GM12878 (cell line): ENCODE measurements at regions not wholly inside any gene's neighbourhood (a gene's known extent, or its start where the extent isn't known, plus 50 kb on each side); places are given as distances from the start of the nearest gene placed in this dataset.

Experiments
- ATAC-seq: fragments of 200-7000 bp; cut with Tn5 transposase; 3 replicates; pipeline ENCODE4 v1.9.1; 2020; ENCODE audit warnings: mild to moderate bottlenecking, moderate library complexity
- BruUV-seq: library from RNA; stranded (reverse); fragments of 400-500 nt; replicated peaks from 2 replicates; lab custom pipeline; 2021; lab: Mats Ljungman, UMichigan
- CTCF ChIA-PET: fragments of 300-600 bp; sonication (Branson Sonifier 250); formaldehyde crosslinking; extraction: SDS; loops from one replicate; lab custom pipeline; 2021; ENCODE audit warnings: inconsistent platforms; lab: Yijun Ruan, JAX
- POLR2A ChIA-PET: fragments of 350-600 bp; formaldehyde crosslinking; extraction: SDS; loops from one replicate; lab custom pipeline; 2021; ENCODE audit warnings: inconsistent platforms; lab: Charles Lee
- RAD21 ChIA-PET: fragments of 300-600 bp; sonication (Branson Sonifier 250); formaldehyde crosslinking; loops from one replicate; lab custom pipeline; 2023; ENCODE audit warnings: antibody characterized with exemption; ENCODE audit not compliant: unreplicated experiment; lab: Charles Lee
- SMC1A ChIA-PET: fragments of 300-600 bp; sonication (Branson Sonifier 250); formaldehyde crosslinking; loops from one replicate; lab custom pipeline; 2023; ENCODE audit not compliant: unreplicated experiment, uncharacterized antibody; lab: Charles Lee
- DNase-seq: peaks from one replicate; pipeline ENCODE4 v3.0.0-alpha.2; 2011; ENCODE audit warnings: low read depth, low spot score
- FAIRE-seq: peaks from 3 replicates; lab custom pipeline; 2011; peaks lifted over from hg19 to GRCh38; lab: Jason Lieb, UNC
- H2AFZ ChIP-seq: 2 replicates; pipeline ENCODE4 v1.6.0; 2011; ENCODE audit warnings: low read depth, low read length, control low read depth; ENCODE audit not compliant: control insufficient read depth
- H3K27ac ChIP-seq: 2 replicates; pipeline ENCODE4 v1.5.1; 2011; ENCODE audit warnings: control low read depth; ENCODE audit not compliant: control insufficient read depth, insufficient read depth
- H3K27me3 ChIP-seq, 2 experiments: replicated peaks in 1 of 2; 2 replicates each; pipeline versions ENCODE4 v1.6.0 to v1.6.1; 2011; ENCODE audit warnings: low read length in 1 of 2; ENCODE audit not compliant: control insufficient read depth in 2 of 2, insufficient read depth in 2 of 2
- H3K36me3 ChIP-seq, 2 experiments: 2 replicates each; pipeline ENCODE4 v1.5.1; 2011; ENCODE audit warnings: low read length in 1 of 2; ENCODE audit not compliant: control insufficient read depth in 2 of 2, insufficient read depth in 2 of 2
- H3K4me1 ChIP-seq: 2 replicates; pipeline ENCODE4 v1.6.1; 2011; ENCODE audit warnings: mild to moderate bottlenecking, low read length, moderate library complexity, mixed read lengths; ENCODE audit not compliant: control insufficient read depth, insufficient read depth
- H3K4me2 ChIP-seq: 2 replicates; pipeline ENCODE4 v1.6.0; 2011; ENCODE audit warnings: control low read depth; ENCODE audit not compliant: control insufficient read depth, insufficient read depth
- H3K4me3 ChIP-seq: fragments of 200-600 bp; sonication (generic); 2 replicates; pipeline ENCODE4 v1.5.1; 2016
- H3K79me2 ChIP-seq: 2 replicates; pipeline ENCODE4 v1.6.0; 2011; ENCODE audit warnings: low read length; ENCODE audit not compliant: control insufficient read depth, insufficient read depth
- H3K9ac ChIP-seq: 2 replicates; pipeline ENCODE4 v1.8.0; 2011; ENCODE audit warnings: low read length, control low read depth, mixed read lengths; ENCODE audit not compliant: control insufficient read depth, insufficient read depth
- H3K9me3 ChIP-seq: replicated peaks from 3 replicates; pipeline ENCODE4 v1.5.1; 2011; ENCODE audit warnings: mild to moderate bottlenecking, low read length; ENCODE audit not compliant: control insufficient read depth, insufficient read depth
- H4K20me1 ChIP-seq: 2 replicates; pipeline ENCODE4 v1.6.0; 2011; ENCODE audit not compliant: control insufficient read depth, insufficient read depth
- BCL11A ChIP-seq: IDR thresholded peaks from 2 replicates; pipeline ENCODE4 v1.6.1; 2011; ENCODE audit warnings: low read depth, low read length
- BCLAF1 ChIP-seq: fragments of 450-650 bp; IDR thresholded peaks from 2 replicates; pipeline ENCODE4 v1.6.1; 2017; ENCODE audit warnings: antibody characterized with exemption, mild to moderate bottlenecking, moderate library complexity
- CBX3 ChIP-seq: fragments of 200-600 bp; sonication (generic); IDR thresholded peaks from 2 replicates; pipeline ENCODE4 v1.6.1; 2016; ENCODE audit warnings: low read depth, borderline replicate concordance
- EP300 ChIP-seq, 2 experiments: fragments of 150-350 bp in 1 of 2; IDR thresholded peaks; 2 replicates each; pipeline ENCODE4 v1.6.1; 2011 to 2012; ENCODE audit warnings: low read depth in 2 of 2, low read length in 2 of 2, borderline replicate concordance in 1 of 2, improper control_type of control experiment in 1 of 2, inconsistent platforms in 1 of 2; ENCODE audit not compliant: control insufficient read depth in 1 of 2
- MLLT1 ChIP-seq: fragments of 450-650 bp; IDR thresholded peaks from 2 replicates; pipeline ENCODE4 v1.6.1; 2016; ENCODE audit warnings: mild to moderate bottlenecking
- NFIC ChIP-seq: IDR thresholded peaks from 2 replicates; pipeline ENCODE4 v1.6.1; 2012; ENCODE audit warnings: low read depth, mild to moderate bottlenecking, inconsistent platforms, low read length, moderate library complexity
- ZBED1 ChIP-seq: IDR thresholded peaks from 2 replicates; pipeline ENCODE4 v1.6.1; 2016; ENCODE audit warnings: borderline replicate concordance
- ZNF24 ChIP-seq: fragments of 450-650 bp; IDR thresholded peaks from 2 replicates; pipeline ENCODE4 v1.6.1; 2017; ENCODE audit warnings: antibody characterized with exemption, mild to moderate bottlenecking
- WGBS: methylation state at CpG from one replicate; pipeline ENCODE4 v1.1.6; 2016; ENCODE audit warnings: low lambda C conversion rate; ENCODE audit not compliant: insufficient replicate concordance, insufficient coverage; ENCODE audit errors: missing lambda C conversion rate; 5-methylcytosine and 5-hydroxymethylcytosine counted together
- in situ Hi-C: fragments of 300-500 bp; cut with MboI; formaldehyde crosslinking; loops from 9 replicates; pipeline ENCODE4 v1.14.3; 2018; ENCODE audit warnings: mixed read lengths
- intact Hi-C: fragments of 100-400 bp; cut with micrococcal nuclease; formaldehyde crosslinking; loops from one replicate; pipeline ENCODE4 v1.14.2; 2022; ENCODE audit not compliant: unreplicated experiment

- Histone ChIP-seq H3K4me2 (no peak overlapping the region), H4K20me1 (no peaks in the 10 kb centered on the region), H3K9ac (no peak overlapping the region), H3K9me3 (no peaks in the 10 kb centered on the region), H2AFZ (no peak overlapping the region), H3K27ac (no peak overlapping the region), H3K36me3 (no peaks in the 10 kb centered on the region), H3K4me1 (no peaks in the 10 kb centered on the region), H3K27me3 (no peaks in the 10 kb centered on the region), H3K4me3 (no peak overlapping the region), H3K79me2 (no peaks in the 10 kb centered on the region)
- no peak for ATAC-seq
- BruUV-seq, result no TSS peak
- POLR2A ChIA-PET, result no interaction called here
- TF ChIP-seq EP300 (IDR thresholded peaks at IDR 0.05; ENCODE audit: borderline replicate concordance in 1 of 2, control insufficient read depth in 1 of 2, low read depth in 2 of 2, low read length in 2 of 2) (no peak), BCLAF1 (no peak), ZNF24 (no peak), CBX3 (no peak), NFIC (no peak), ZBED1 (no peak), BCL11A (no peak), MLLT1 (no peak)
- intact Hi-C loops, result no loop called here
- RAD21 ChIA-PET, result no interaction called here
- WGBS, result 0% methylated on average over 1 of the region's 1 CpG
- CTCF ChIA-PET, result no interaction called here
- no peak for FAIRE-seq
- in situ Hi-C loops, result no loop called here
- no peak for DNase-seq
- SMC1A ChIA-PET, result interaction anchor here (1.1 kb wide), 1 partner anchor 11 kb away, joined by 3 read pairs; no protein-coding TSS in a partner anchor
Measured at GRCh38 chr4:117428536-117428935, 343.2 kb upstream of the TRAM1L1 start.
